Prostate gland (tissue), 2 donors: ENCODE measurements at regions not wholly inside any gene's neighbourhood (a gene's known extent, or its start where the extent isn't known, plus 50 kb on each side); places are given as distances from the start of the nearest gene placed in this dataset.

Source experiments
- DNase-seq: peaks from one replicate; pipeline ENCODE4 v3.0.0-alpha.2; 2019; ENCODE audit warnings: low spot score
- H3K27ac ChIP-seq, 2 donors: fragments of 200-600 bp; sonication (generic); 2 replicates each; pipeline ENCODE4 v1.5.1; 2017 to 2019
- H3K27me3 ChIP-seq: fragments of 200-600 bp; sonication (generic); replicated peaks from 2 replicates; pipeline ENCODE4 v1.5.1; 2019; ENCODE audit not compliant: insufficient read depth
- H3K36me3 ChIP-seq, 2 donors: fragments of 200-600 bp; sonication (generic); 1 replicate in 1 of 2; 2 replicates in 1 of 2; pipeline versions ENCODE4 v1.5.1 to v1.8.1; 2017 to 2019
- H3K4me1 ChIP-seq: fragments of 200-600 bp; sonication (generic); replicated peaks from 2 replicates; pipeline ENCODE4 v1.5.1; 2019
- H3K4me3 ChIP-seq, 2 donors: fragments of 200-600 bp; sonication (generic); 2 replicates each; pipeline ENCODE4 v1.5.1; 2017 to 2019
- H3K9me3 ChIP-seq: fragments of 200-600 bp; sonication (generic); 2 replicates; pipeline ENCODE4 v1.5.1; 2017
- CTCF ChIP-seq, 4 experiments: fragments of 200-600 bp in 2 of 4; fragments of 450-650 bp in 2 of 4; sonication (generic) in 2 of 4; IDR thresholded peaks; 1 replicate in 3 of 4; 2 replicates in 1 of 4; pipeline ENCODE4 v1.5.1; 2016 to 2019; ENCODE audit warnings: antibody characterized with exemption in 4 of 4, mild to moderate bottlenecking in 2 of 4, moderate library complexity in 2 of 4
- POLR2A ChIP-seq: fragments of 450-650 bp; IDR thresholded peaks from one replicate; pipeline ENCODE4 v1.6.1; 2016; ENCODE audit warnings: antibody characterized with exemption, mild to moderate bottlenecking
- POLR2AphosphoS5 ChIP-seq: sonication (generic); formaldehyde crosslinking; IDR thresholded peaks from one replicate; pipeline ENCODE4 v1.6.1; 2017; ENCODE audit warnings: antibody characterized with exemption
- WGBS: methylation state at CpG from one replicate; pipeline ENCODE4 v1.1.5; 2018; 5-methylcytosine and 5-hydroxymethylcytosine counted together
- intact Hi-C: fragments of 100-400 bp; cut with DNase I; formaldehyde crosslinking; loops from one replicate; pipeline ENCODE4 v1.14.2; 2022

- Histone ChIP-seq H3K9me3 (no peaks in the 10 kb centered on the region), H3K4me3 (no peak overlapping the region), H3K27me3 (no peaks in the 10 kb centered on the region), H3K36me3 (no peaks in the 10 kb centered on the region), H3K4me1 (no peaks in the 10 kb centered on the region), H3K27ac (no peak overlapping the region)
- no peak for TF ChIP-seq POLR2AphosphoS5
- no peak for TF ChIP-seq CTCF (IDR thresholded peaks at IDR 0.05)
- TF ChIP-seq POLR2A = no peak
- intact Hi-C loops = no loop called here
- DNase-seq = no peak
- 83% methylated on average over 2 of the region's 2 CpGs for WGBS
Measured at GRCh38 chr14:40758076-40758475, 848.6 kb upstream of the LRFN5 start.

DNA sequence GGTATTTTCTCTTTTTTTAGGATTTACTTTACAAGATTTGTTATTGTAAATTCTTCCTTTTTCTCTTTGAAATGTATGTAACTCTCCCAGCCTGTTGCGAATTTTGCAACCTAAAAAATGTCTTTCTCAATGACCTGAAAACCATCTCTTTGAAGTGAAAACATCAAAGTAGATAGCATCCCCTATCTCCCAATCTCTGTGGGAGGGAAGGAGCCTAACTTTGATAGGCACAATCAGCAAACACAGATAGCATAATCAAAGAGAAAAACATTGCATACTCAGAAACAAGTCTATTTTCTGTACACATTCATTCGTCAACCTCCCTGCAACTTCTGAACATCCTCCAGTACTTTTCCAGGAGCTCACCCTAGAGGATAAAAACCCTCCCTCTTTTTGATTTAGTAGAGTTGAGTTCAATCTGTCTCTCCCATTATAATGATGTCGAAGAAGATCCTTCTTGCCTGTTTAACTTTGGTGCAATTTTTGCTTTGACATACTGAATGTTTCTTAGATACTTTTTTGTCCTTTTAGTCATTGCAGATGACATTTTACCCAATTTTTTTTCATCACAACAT lies 849.2 kb upstream of the LRFN5 start:
- no peaks in the 10 kb centered on the region for H3K36me3 ChIP-seq
- no peaks in the 10 kb centered on the region for H3K4me1 ChIP-seq
- TF ChIP-seq CTCF (IDR thresholded peaks at IDR 0.05) = no peak
- no peak for TF ChIP-seq POLR2AphosphoS5
- no peak for TF ChIP-seq POLR2A
- 63% methylated on average over 3 of the region's 3 CpGs for WGBS
- DNase-seq = no peak
- intact Hi-C loops = no loop called here
- no peaks in the 10 kb centered on the region for H3K9me3 ChIP-seq
- H3K27me3 ChIP-seq = no peaks in the 10 kb centered on the region
- H3K27ac ChIP-seq = no peak overlapping the region
- no peak overlapping the region for H3K4me3 ChIP-seq

GRCh38 chr14:40733206-40733605 lies 873.5 kb upstream of the LRFN5 start:
- Histone ChIP-seq H3K36me3 (no peaks in the 10 kb centered on the region), H3K4me1 (no peaks in the 10 kb centered on the region), H3K4me3 (no peak overlapping the region), H3K27ac (no peak overlapping the region), H3K27me3 (no peaks in the 10 kb centered on the region), H3K9me3 (no peaks in the 10 kb centered on the region)
- WGBS = 84% methylated on average over 1 of the region's 1 CpG
- intact Hi-C loops = no loop called here
- DNase-seq = no peak
- TF ChIP-seq CTCF (IDR thresholded peaks at IDR 0.05) (no peak), POLR2AphosphoS5 (no peak), POLR2A (no peak)

GRCh38 chr14:40727107-40727506 lies 879.6 kb upstream of the LRFN5 start:
- no peaks in the 10 kb centered on the region for H3K4me1 ChIP-seq
- H3K9me3 ChIP-seq = no peaks in the 10 kb centered on the region
- WGBS = 75% methylated on average over 2 of the region's 2 CpGs
- H3K36me3 ChIP-seq = no peaks in the 10 kb centered on the region
- intact Hi-C loops = no loop called here
- TF ChIP-seq POLR2A = no peak
- TF ChIP-seq CTCF (IDR thresholded peaks at IDR 0.05) = no peak
- TF ChIP-seq POLR2AphosphoS5 = no peak
- H3K4me3 ChIP-seq = no peak overlapping the region
- H3K27ac ChIP-seq = no peak overlapping the region
- no peaks in the 10 kb centered on the region for H3K27me3 ChIP-seq
- DNase-seq = no peak

GRCh38 chr14:40713387-40713786 lies 893.3 kb upstream of the LRFN5 start:
- no peaks in the 10 kb centered on the region for H3K4me1 ChIP-seq
- WGBS = 84% methylated on average over 5 of the region's 5 CpGs
- no peak for DNase-seq
- no peaks in the 10 kb centered on the region for H3K36me3 ChIP-seq
- TF ChIP-seq POLR2AphosphoS5 (no peak), POLR2A (no peak), CTCF (IDR thresholded peaks at IDR 0.05) (no peak)
- H3K27ac ChIP-seq = no peak overlapping the region
- intact Hi-C loops = no loop called here
- H3K9me3 ChIP-seq = no peaks in the 10 kb centered on the region
- no peak overlapping the region for H3K4me3 ChIP-seq
- no peaks in the 10 kb centered on the region for H3K27me3 ChIP-seq
